ENCODE measurements at regions not wholly inside any gene's neighbourhood (a gene's known extent, or its start where the extent isn't known, plus 50 kb on each side); places are given as distances from the start of the nearest gene placed in this dataset.

DNA sequence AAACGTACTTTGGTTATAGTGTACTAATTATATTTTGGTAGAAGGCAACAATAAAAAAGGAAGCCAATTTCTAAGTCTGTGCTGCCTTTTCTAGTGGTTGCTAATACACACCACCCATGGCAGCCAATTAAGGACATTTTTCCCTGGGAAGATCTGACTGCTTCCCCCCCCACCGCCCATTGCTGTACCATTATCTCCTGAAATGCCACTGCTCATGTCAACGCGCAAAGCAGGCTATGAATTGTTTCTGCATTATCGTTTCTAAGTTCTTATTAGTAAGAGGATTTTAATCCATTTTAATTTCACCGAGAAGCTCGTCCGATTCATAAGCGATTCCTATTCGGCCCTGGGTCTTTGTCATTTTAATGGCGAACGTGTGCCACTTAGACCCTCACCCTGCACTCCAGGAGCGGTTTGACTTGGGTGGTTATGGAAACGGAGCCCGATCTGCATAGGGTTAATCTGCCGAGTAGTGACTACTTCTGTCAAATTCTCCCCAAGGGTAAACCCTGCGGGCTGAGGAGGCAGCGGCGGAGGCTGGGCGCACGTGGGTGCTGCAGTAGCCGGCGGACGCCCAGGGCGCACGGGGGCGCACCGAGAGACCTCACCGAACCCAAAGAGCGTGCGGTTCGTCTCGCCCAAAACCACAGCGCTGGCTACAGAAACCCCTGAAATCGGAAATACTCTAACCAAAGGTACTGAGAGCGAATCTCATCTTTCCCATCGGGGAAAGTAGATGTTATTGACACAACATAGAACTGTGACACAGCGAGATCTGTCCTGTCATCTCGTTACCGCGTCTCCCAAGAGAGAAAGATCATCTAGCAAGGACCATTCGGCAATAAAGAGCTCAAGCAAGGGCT is 55.8 kb upstream of the SHC3 start:
- DNase-seq: no peak

DNA sequence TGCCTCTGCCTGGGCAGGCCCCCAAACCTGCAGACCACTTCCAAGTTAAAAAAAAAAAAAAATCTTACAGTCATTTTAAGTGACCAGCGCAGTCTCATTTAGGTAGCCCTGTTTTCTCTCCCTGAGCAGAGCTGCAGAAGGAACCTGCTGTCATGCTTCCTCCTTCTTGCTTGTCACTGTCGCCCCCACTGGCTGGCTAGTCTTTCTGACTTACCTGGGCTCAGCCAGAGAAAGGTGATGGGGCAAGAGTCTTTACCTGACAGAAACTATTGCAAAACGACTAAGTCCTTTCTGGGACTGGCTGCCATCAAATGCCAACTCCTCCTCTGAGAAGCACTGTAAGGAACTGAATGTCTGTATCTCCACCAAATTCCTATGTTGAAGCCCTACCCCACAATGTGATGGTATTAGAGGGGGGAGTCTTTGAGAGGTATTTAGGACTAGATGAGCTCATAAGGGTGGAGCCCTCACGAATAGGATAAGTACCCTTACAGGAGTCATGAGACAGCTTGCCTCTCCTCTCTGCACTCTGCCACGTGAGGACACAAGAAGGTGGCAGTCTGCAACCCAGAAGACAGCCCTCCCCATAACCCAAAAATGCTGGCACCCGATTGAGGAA is 58.4 kb upstream of the SHC3 start:
- DNase-seq: no peak

DNA sequence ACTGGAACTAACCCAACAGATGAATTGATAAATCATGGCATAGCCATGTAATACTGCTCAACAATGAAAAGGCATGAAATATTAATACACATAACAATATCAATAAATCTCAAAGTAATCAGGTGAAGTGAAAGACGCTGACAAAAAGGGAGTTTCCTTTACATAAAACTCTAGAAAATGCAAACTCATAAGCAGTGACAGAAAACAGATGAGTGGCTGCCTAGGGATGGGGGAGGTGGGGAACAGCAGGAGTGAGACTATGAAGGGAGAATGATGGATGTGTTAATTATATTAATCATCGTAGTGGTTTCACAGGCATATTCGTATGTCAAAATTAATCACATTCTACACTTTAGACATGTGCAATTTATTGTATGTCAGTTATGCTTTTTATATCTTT is 59.8 kb upstream of the SHC3 start:
- no peak for DNase-seq

DNA sequence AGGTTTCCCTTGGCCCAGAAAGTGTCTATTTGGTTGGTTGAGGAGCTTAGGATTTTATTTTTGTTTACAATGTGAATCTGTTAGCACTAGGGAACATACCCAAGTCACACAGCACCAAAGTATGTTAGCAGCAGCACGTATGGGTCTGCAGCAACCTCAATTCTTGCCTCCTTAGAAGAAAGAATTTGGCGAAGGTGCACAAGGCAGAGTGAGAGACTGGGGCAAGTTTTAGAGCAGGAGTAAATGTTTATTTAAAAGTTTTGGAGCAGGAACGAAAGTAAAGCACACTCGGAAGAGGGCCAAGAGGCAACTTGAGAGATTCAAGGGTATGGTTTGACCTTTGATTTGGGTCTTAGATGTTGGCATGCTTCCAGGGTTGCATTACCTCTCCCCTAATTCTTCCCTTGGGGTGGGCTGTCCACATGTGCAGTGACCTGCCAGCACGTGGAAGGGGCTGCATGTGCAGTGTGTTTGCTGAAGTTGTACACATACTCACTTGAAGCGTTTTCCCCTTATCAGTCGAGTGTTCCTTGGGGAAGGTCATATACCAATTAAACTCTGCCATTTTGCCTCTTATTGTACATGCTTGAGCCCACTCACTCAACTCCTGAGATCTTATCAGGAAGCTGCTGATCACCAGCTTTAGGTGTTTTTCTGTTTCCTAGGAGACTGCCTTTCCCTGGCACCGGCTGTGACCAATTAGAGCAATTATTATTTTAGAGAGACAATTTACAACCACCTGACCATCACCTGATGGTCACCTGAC is 64.9 kb upstream of the SHC3 start:
- DNase-seq: peak; percentile 35

DNA sequence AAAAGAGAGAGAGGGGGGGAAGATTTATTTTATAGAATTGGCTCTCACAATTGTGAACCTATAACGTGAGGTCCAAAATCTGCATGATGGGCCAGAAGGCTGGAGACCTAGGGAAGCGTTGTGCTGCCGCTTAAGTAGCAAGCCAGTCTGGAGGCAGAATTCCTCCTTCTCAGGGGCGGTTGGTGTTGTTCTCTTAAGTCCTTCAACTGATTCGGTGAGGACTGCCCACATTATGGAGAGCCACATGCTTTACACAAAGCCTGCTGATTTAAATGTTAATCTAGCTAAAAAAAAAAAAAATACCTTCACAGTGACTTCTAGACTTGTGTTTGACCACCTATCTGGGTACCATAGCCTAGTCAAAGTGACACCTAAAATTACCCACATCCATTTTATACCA is 64.2 kb upstream of the CKS2 start:
- no peak for DNase-seq

DNA sequence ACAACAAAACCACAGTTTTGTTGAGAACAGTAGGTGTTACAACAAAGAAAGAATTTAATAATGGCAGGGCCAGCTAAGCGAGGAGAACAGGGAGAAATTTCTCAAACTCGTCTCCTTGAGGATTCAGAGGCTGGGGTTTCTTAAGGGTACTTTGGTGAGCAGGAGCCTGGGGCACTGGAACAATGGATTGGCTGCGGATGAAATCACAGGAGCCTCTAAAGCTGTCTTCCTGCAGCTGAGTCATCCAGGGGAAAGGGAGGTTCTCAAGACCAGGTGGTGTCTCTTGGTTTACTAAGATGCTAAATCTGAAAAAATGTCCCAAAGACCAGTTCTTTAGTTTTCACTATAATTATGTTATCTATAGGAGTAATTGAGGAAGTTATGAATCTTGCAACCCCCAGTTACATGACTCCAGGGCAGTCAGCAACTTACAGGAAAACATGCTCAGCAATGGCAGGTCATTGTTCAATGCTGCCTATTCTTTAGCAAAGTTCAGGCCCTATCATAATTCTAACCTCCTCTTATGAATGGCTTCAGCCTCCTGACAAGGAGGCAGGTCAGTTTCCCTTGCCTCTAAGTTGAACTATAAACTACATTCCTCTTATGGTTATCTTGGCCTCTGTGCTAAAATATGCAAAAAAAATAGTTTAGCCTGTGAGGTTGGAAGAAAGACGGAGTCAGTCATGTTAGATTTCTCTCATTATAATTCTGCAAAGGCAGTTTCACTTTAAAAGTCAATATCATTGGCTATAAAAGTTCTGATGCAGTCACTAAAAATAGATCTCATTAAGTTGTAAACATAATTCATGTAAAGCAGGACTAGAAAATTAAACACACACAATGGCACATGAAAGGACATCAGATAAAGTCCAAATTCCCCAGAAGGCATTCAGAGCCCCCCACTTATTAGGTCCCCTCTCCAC is 63.3 kb upstream of the CKS2 start:
- DNase-seq: no peak

DNA sequence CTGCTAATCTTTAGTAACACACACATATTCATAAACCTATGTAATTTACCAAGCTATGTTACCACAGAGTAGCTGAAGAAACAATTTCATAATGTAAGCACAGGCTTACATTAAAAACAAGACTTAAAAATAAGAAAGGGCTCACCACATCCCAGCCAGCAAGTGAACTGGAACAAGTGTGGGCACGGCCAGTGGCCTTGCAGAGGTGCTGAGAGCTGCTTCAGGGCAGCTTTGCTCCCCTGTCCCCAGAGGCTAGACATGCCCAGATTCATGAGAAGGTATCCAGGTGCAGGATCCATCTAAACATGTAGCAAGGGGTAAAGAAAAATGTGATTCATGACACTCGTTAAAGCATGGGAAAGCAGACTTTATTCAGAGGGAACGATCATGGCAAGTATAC is 62.0 kb upstream of the CKS2 start:
- DNase-seq: no peak

DNA sequence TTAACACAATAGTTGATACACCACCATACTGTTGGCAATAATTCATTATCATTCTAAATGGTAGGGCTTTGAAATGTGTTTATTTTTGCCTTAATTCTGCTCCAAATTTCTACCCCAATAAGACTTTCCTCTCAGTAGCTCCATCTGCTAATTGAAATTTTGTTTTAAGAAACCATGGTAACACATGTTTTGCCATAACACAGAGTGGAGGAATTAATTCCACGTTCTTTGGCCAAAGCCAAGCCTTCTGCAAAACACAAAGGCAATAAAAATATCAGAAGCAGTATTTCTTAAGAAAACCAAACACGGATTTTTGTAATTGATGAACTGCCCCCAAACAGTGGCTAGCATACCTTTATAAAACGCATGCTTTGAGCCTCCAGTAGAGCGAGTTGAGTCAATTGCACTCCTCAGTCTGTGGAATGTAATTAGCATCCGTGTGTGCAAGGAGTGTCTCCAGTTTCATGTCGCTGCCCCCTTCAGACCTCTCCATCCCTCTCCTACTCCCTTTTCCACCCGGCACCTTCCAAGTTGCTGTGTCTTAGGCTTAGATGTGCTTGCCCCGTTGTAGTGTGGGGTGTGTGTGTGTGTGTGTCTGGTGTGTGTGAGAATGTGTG is 58.2 kb upstream of the CKS2 start:
- DNase-seq: no peak

DNA sequence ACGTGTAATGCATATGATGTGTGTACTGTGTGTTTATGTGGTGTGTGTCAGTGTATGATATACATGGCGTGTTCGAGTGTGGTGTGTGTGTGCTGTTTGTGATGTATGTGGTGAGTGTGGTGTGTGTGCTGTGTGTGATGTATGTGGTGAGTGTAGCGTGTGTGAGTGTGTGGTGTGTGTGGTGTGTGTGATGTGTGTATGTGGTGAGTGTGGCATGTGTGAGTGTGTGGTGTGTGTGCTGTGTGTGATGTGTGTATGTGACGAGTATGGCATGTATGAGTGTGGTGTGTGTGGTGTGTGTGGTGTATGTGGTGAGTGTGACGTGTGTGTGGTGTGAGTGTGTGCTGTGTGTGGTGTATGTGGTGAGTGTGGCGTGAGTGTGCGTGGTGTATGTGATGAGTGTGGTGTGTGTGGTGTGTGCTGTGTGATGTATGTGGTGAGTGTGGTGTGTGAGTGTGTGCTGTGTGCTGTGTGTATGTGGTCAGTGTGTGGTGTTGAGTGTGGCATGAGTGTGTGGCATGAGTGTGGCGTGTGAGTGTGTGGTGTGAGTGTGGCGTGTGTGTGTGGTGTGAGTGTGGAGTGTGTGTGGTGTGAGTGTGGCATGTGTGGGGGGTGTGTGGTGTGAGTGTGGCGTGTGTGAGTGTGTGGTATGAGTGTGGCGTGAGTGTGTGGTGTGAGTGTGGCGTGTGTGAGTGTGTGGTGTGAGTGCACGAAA is 56.8 kb upstream of the CKS2 start:
- no peak for DNase-seq

DNA sequence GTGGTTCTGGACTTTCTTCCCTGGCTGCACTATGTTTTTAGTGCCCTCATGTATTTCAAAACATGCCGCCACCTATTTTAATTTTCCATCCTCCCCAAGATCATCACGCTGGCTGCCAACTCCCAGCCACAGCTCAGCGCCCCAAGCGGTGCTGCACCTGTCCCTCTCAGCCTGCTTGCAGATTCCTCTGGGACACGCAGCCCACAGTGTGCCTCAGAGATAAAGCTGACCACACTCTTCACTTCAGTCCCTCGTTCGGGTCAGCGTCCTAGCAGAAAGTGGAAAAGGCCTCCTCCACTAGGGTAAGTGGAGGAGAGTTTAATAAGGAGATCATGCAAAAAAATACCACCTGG is 56.2 kb upstream of the CKS2 start:
- DNase-seq: peak; percentile 10

DNA sequence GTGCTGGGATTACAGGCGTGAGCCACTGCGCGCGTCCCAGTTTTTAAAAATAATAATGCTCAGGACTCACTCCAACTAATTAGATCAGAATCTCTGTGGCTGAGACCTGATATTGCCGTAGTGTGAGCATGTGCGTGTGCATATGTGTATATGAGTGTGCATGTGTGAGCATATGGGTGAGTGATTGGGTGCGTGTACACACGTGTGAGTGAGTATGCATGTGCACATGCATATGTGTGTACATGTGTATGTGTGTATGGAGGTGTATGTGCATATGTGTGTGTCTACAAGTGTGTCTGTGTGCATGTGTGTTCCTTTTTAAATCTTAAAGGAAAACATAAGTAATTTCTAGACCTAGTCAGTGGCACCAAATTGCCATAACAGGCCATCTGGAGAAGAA is 54.8 kb upstream of the CKS2 start:
- no peak for DNase-seq

DNA sequence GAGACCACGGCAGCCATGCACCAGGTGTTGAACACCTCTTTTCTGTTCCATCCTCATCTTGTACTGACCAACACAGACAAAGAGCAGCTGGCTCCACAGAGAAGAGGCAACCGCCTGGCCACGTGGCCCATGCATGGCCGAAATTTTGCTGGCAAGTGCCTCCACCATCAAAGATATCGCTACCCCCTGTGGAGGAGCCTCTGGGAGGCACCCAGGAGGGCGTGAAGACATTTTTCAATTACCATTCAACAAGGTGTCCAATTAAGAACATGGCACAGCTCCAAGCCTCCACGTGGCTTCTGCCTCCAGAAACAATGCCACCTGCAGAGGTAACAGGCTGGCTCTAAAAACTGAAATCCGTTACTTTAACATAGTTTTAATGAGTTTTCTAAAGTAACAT is 54.4 kb upstream of the CKS2 start:
- peak; percentile 90 for DNase-seq

DNA sequence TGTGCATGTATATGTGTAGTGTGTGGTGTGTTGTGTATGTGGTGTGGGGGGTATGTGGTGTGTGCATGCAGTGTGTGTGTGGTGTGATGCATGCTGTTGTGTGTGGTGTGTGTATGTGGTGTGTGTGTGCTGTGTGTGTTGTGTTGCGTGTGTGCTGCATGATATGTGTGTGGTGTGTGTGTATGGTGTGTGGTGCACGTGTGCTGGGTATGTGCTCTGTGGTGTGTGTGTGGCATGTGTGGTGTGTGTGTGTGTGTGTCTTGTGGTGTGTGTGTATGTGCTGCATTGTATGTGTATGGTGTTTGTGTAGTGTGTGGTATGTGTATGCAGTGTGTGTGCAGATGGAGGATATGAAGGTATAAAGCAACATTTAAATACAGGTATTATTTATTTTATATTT is 50.5 kb upstream of the CKS2 start:
- DNase-seq: no peak

Data from COR-L47 (cell line).